K562 (cell line): ENCODE measurements at regions not wholly inside any gene's neighbourhood (a gene's known extent, or its start where the extent isn't known, plus 50 kb on each side); places are given as distances from the start of the nearest gene placed in this dataset.

ENCODE experiments used
- ATAC-seq: fragments of 200-7000 bp; cut with Tn5 transposase; 3 replicates; pipeline ENCODE4 v1.9.1; 2020; ENCODE audit warnings: moderate library complexity
- BruUV-seq: library from RNA; stranded (reverse); fragments of 400-500 nt; replicated peaks from 2 replicates; lab custom pipeline; 2021; lab: Mats Ljungman, UMichigan
- CTCF ChIA-PET: fragments of 300-600 bp; formaldehyde crosslinking; extraction: SDS; loops from one replicate; lab custom pipeline; 2021; ENCODE audit warnings: low intra/inter-chr PET ratio; lab: Yijun Ruan, JAX
- POLR2A ChIA-PET: fragments of 300-600, 350-650 bp; sonication (Branson Sonifier 250); formaldehyde crosslinking; extraction: SDS; loops from one replicate; lab custom pipeline; 2021; ENCODE audit warnings: antibody characterized with exemption, inconsistent platforms; lab: Yijun Ruan, JAX
- DNase-seq, 4 experiments: peaks; one replicate each; pipeline versions ENCODE4 v3.0.0 to v3.0.0-alpha.2; 2011 to 2018; ENCODE audit warnings: low spot score in 3 of 4, mixed read lengths in 3 of 4; ENCODE audit errors: extremely low read depth in 1 of 4
- FAIRE-seq: peaks from 2 replicates; lab custom pipeline; 2011; peaks lifted over from hg19 to GRCh38; lab: Jason Lieb, UNC
- H2AFZ ChIP-seq: 2 replicates; pipeline ENCODE4 v1.6.0; 2011; ENCODE audit warnings: low read depth, low read length, control low read depth, inconsistent platforms
- H3K27ac ChIP-seq: fragments of 200-600 bp; 3 replicates; pipeline ENCODE4 v1.8.0; 2011; ENCODE audit warnings: low read depth, mild to moderate bottlenecking, control low read depth, inconsistent platforms, low read length, moderate library complexity, mixed read lengths; ENCODE audit errors: extremely low read depth
- H3K27me3 ChIP-seq, 2 experiments: fragments of 300-600 bp in 1 of 2; 2 replicates in 1 of 2; 3 replicates in 1 of 2; pipeline versions ENCODE4 v1.6.0 to v1.8.0; 2011; ENCODE audit warnings: inconsistent platforms in 2 of 2, low read length in 2 of 2, mild to moderate bottlenecking in 1 of 2, mixed read lengths in 1 of 2, moderate library complexity in 1 of 2; ENCODE audit not compliant: control insufficient read depth in 2 of 2, insufficient read depth in 2 of 2
- H3K36me3 ChIP-seq: fragments of 300-600 bp; 3 replicates; pipeline ENCODE4 v1.8.0; 2011; ENCODE audit warnings: mild to moderate bottlenecking, low read length, inconsistent platforms; ENCODE audit not compliant: control insufficient read depth, insufficient read depth
- H3K4me1 ChIP-seq, 2 experiments: fragments of 200-600 bp in 1 of 2; replicated peaks in 1 of 2; 2 replicates in 1 of 2; 3 replicates in 1 of 2; pipeline versions ENCODE4 v1.5.1 to v1.8.0; 2011; ENCODE audit warnings: inconsistent platforms in 2 of 2, low read length in 2 of 2, mild to moderate bottlenecking in 1 of 2, mixed read lengths in 1 of 2, moderate library complexity in 1 of 2; ENCODE audit not compliant: control insufficient read depth in 2 of 2, insufficient read depth in 2 of 2
- H3K4me2 ChIP-seq: 2 replicates; pipeline ENCODE4 v1.6.1; 2011; ENCODE audit warnings: low read length, control low read depth, inconsistent platforms, mixed read lengths; ENCODE audit not compliant: insufficient read depth
- H3K4me3 ChIP-seq: fragments of 200-600 bp; sonication (generic), shearing (Covaris generic); 2 replicates; pipeline ENCODE4 v1.5.1; 2016; ENCODE audit warnings: control low read depth, inconsistent platforms
- H3K79me2 ChIP-seq: fragments of 200-600 bp; 3 replicates; pipeline ENCODE4 v1.8.0; 2011; ENCODE audit warnings: low read length, inconsistent platforms; ENCODE audit not compliant: control insufficient read depth, insufficient read depth
- H3K9ac ChIP-seq, 2 experiments: 2 replicates each; pipeline versions ENCODE4 v1.6.0 to v1.6.1; 2011; ENCODE audit warnings: low read depth in 2 of 2, low read length in 2 of 2, control low read depth in 1 of 2, inconsistent platforms in 1 of 2, mild to moderate bottlenecking in 1 of 2, mixed read lengths in 1 of 2; ENCODE audit not compliant: insufficient read depth in 1 of 2
- H3K9me1 ChIP-seq: one replicate; pipeline ENCODE4 v1.6.0; 2011; ENCODE audit warnings: inconsistent platforms, mild to moderate bottlenecking, low read length, moderate library complexity; ENCODE audit not compliant: control insufficient read depth, insufficient read depth
- H3K9me3 ChIP-seq: replicated peaks from 2 replicates; pipeline ENCODE4 v1.5.1; 2011; ENCODE audit warnings: low read depth, low read length, inconsistent platforms; ENCODE audit not compliant: control insufficient read depth, insufficient read depth
- H4K20me1 ChIP-seq: replicated peaks from 2 replicates; pipeline ENCODE4 v1.6.1; 2011; ENCODE audit warnings: low read length, inconsistent platforms, mixed read lengths; ENCODE audit not compliant: control insufficient read depth, insufficient read depth
- ATF2 ChIP-seq: sonication (generic); formaldehyde crosslinking; IDR thresholded peaks from 2 replicates; pipeline ENCODE4 v1.8.1; 2022; ENCODE audit warnings: missing genetic modification reagents
- C11orf30 ChIP-seq: fragments of 450-650 bp; IDR thresholded peaks from 2 replicates; pipeline ENCODE4 v1.6.1; 2016; ENCODE audit warnings: low read depth, mild to moderate bottlenecking
- ESRRA ChIP-seq: fragments of 450-650 bp; IDR thresholded peaks from 2 replicates; pipeline ENCODE4 v1.6.1; 2014; ENCODE audit warnings: low read depth, mild to moderate bottlenecking, moderate library complexity, borderline replicate concordance
- HCFC1 ChIP-seq: IDR thresholded peaks from 2 replicates; pipeline ENCODE4 v1.6.1; 2012; ENCODE audit warnings: low read depth, low read length, improper control_type of control experiment
- LARP7 ChIP-seq: fragments of 450-650 bp; IDR thresholded peaks from 2 replicates; pipeline ENCODE4 v1.6.1; 2016
- NFE2 ChIP-seq: IDR thresholded peaks from 2 replicates; pipeline ENCODE4 v1.6.1; 2014; ENCODE audit warnings: antibody characterized with exemption, low read depth
- NFIC ChIP-seq: fragments of 450-650 bp; IDR thresholded peaks from 2 replicates; pipeline ENCODE4 v1.6.1; 2017; ENCODE audit warnings: mild to moderate bottlenecking, inconsistent platforms
- POLR2B ChIP-seq: fragments of 450-650 bp; IDR thresholded peaks from 2 replicates; pipeline ENCODE4 v1.6.1; 2018; ENCODE audit warnings: low read depth; ENCODE audit not compliant: partially characterized antibody
- PRDM10 ChIP-seq: fragments of 450-650 bp; IDR thresholded peaks from 2 replicates; pipeline ENCODE4 v1.6.1; 2018; ENCODE audit not compliant: partially characterized antibody
- SMAD2 ChIP-seq: fragments of 150-350 bp; IDR thresholded peaks from 2 replicates; pipeline ENCODE4 v1.6.1; 2014; ENCODE audit warnings: low read depth, mild to moderate bottlenecking, low read length
- TCF3 ChIP-seq: sonication (generic); formaldehyde crosslinking; IDR thresholded peaks from 2 replicates; pipeline ENCODE4 v1.4.0; 2020; ENCODE audit warnings: mild to moderate bottlenecking, missing genetic modification reagents
- TGIF2 ChIP-seq: sonication (generic); formaldehyde crosslinking; IDR thresholded peaks from 2 replicates; pipeline ENCODE4 v1.8.1; 2022; ENCODE audit warnings: mild to moderate bottlenecking, missing genetic modification reagents, moderate library complexity
- VEZF1 ChIP-seq: fragments of 200-800 bp; sonication (Bioruptor generic); IDR thresholded peaks from 2 replicates; pipeline ENCODE4 v1.6.1; 2017; ENCODE audit warnings: missing genetic modification characterization, missing compliant biosample characterization
- WGBS: fragments of 100-300 bp; shearing (Covaris generic); methylation state at CpG from one replicate; pipeline ENCODE4 v1.1.6; 2016; ENCODE audit warnings: low coverage, mixed read lengths; ENCODE audit not compliant: insufficient coverage; ENCODE audit errors: missing lambda C conversion rate; 5-methylcytosine and 5-hydroxymethylcytosine counted together
- in situ Hi-C: fragments of 300-500 bp; cut with MboI; formaldehyde crosslinking; loops from 4 replicates; pipeline ENCODE4 v1.15.0; 2018; ENCODE audit warnings: inconsistent platforms, mixed read lengths
- intact Hi-C: fragments of 100-400 bp; cut with micrococcal nuclease; formaldehyde crosslinking; loops from 2 replicates; pipeline ENCODE4 v1.14.2; 2022

GRCh38 chr4:29079260-29079659, 1640.9 kb upstream of the PCDH7 start (continued):
- TF ChIP-seq PRDM10 (no peak), C11orf30 (no peak), SMAD2 (no peak), HCFC1 (no peak)

- Histone ChIP-seq H3K27ac (no peak overlapping the region), H3K9me1 (no peaks in the 10 kb centered on the region), H3K9me3 (no peaks in the 10 kb centered on the region), H4K20me1 (no peaks in the 10 kb centered on the region), H3K4me2 (no peak overlapping the region), H3K9ac (no peak overlapping the region), H3K4me3 (no peak overlapping the region), H3K4me1 (no peaks in the 10 kb centered on the region), H2AFZ (no peak overlapping the region), H3K27me3 (no peaks in the 10 kb centered on the region), H3K36me3 (no peaks in the 10 kb centered on the region), H3K79me2 (no peaks in the 10 kb centered on the region)
- no TSS peak for BruUV-seq
- 1% methylated on average over 5 of the region's 5 CpGs for WGBS
- intact Hi-C loops = no loop called here
- ChIA-PET CTCF (no interaction called here), POLR2A (no interaction called here)
- TF ChIP-seq ESRRA = no peak
- TF ChIP-seq NFE2 = no peak
- no peak for TF ChIP-seq LARP7
- no peak for TF ChIP-seq NFIC
- TF ChIP-seq VEZF1 (CRISPR knock-in tag) = no peak
- TF ChIP-seq TCF3 (CRISPR knock-in tag) = no peak
- no peak for TF ChIP-seq ATF2 (CRISPR knock-in tag)
- no peak for TF ChIP-seq TGIF2
- no peak for TF ChIP-seq POLR2B
- no peak for ATAC-seq
- in situ Hi-C loops = no loop called here
- no peak for DNase-seq
- FAIRE-seq = no peak
Measured at GRCh38 chr4:29081234-29081955, 1638.8 kb upstream of the PCDH7 start.
